ENCODE measurements at regions not wholly inside any gene's neighbourhood (a gene's known extent, or its start where the extent isn't known, plus 50 kb on each side); places are given as distances from the start of the nearest gene placed in this dataset.

DNA sequence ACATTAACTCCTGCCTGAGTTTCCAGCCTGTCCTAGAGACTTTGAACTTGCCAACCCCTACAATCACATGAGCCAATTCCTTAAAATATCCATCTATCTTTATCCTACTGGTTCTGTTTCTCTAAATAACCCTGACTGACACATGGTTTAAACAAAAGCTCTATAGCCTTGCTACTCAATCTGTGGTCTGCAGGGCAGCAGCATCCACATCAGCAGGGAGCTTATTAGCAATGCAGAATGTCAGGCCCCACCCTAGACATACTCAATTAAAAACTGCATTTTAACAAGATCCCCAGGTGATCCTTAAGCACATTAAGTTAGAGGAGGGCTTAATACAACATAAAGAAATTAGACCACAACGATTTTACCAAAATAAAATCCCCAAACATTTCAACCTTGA lies 108.3 kb upstream of the CPSF6 start:
- Histone ChIP-seq H2BK20ac (ENCODE audit: low read length) (no peak overlapping the region), H2AK5ac (ENCODE audit: low read depth, low read length) (no peak overlapping the region), H4K20me1 (replicated peaks in 1 of 2; ENCODE audit: control insufficient read depth in 1 of 2, insufficient read depth in 2 of 2, low read length in 2 of 2) (no peaks in the 10 kb centered on the region), H2BK120ac (replicated peaks; ENCODE audit: low read depth, low read length) (no peak overlapping the region), H2BK5ac (ENCODE audit: low read depth, low read length) (no peak overlapping the region), H3K18ac (ENCODE audit: extremely low read depth, low read length) (no peak overlapping the region), H3K27ac (ENCODE audit: low read depth, low read length) (no peak overlapping the region), H3K9ac (replicated peaks in 1 of 4; ENCODE audit: extremely low read depth in 1 of 4, low read depth in 3 of 4, low read length in 3 of 4) (no peak overlapping the region), H3K4me3 (ENCODE audit: extremely low read depth in 1 of 4, insufficient read depth in 2 of 4, low read depth in 3 of 4, low read length in 4 of 4) (no peak overlapping the region), H3K56ac (replicated peaks; ENCODE audit: insufficient read length, low read depth, low read length) (no peak overlapping the region), H3K36me3 (ENCODE audit: control insufficient read depth in 2 of 4, insufficient read depth in 4 of 4, low read length in 3 of 4) (no peaks in the 10 kb centered on the region), H3K79me1 (ENCODE audit: low read depth, low read length) (no peaks in the 10 kb centered on the region), H3K27me3 (replicated peaks in 1 of 4; ENCODE audit: control insufficient read depth in 3 of 4, extremely low read depth in 1 of 4, insufficient read depth in 3 of 4, low read length in 3 of 4) (no peaks in the 10 kb centered on the region), H3K23ac (ENCODE audit: insufficient read length) (no peak overlapping the region), H3K4me1 (replicated peaks in 1 of 4; ENCODE audit: control insufficient read depth in 3 of 4, insufficient read depth in 4 of 4, low read length in 3 of 4) (peaks cover 0 to 7% (median 3%) of the 10 kb centered on the region in 4 experiments; a peak in 3 of 7 replicates), H2BK15ac (ENCODE audit: low read length) (no peak overlapping the region), H3K9me3 (ENCODE audit: insufficient read depth in 2 of 2, low read depth in 1 of 2, low read length in 1 of 2) (no peaks in the 10 kb centered on the region), H3K14ac (ENCODE audit: insufficient read length) (no peak overlapping the region), H4K5ac (ENCODE audit: insufficient read length, low read depth, low read length) (no peak overlapping the region), H3K4ac (replicated peaks; ENCODE audit: insufficient read length, low read depth, low read length) (no peak overlapping the region), H3K4me2 (ENCODE audit: insufficient read depth in 1 of 2, low read depth in 2 of 2, low read length in 2 of 2) (no peak overlapping the region), H2AFZ (ENCODE audit: low read length) (no peak overlapping the region), H3K23me2 (ENCODE audit: low read depth, low read length) (no peaks in the 10 kb centered on the region), H4K91ac (replicated peaks; ENCODE audit: insufficient read length, low read length) (no peak overlapping the region), H4K8ac (ENCODE audit: extremely low read depth, insufficient read depth, low read length) (no peak overlapping the region), H2BK12ac (ENCODE audit: low read depth, low read length) (no peak overlapping the region), H3K79me2 (ENCODE audit: control insufficient read depth in 1 of 2, insufficient read depth in 2 of 2, low read length in 2 of 2) (no peaks in the 10 kb centered on the region)
- ChIA-PET CTCF (ENCODE audit: partially characterized antibody) (interaction anchor here (1.0 kb wide), 1 partner anchor 25 kb away, joined by 3 read pairs; no protein-coding TSS in a partner anchor), POLR2A (ENCODE audit: partially characterized antibody) (interaction anchor here (1.6 kb wide), 1 partner anchor 11 kb away, joined by 4 read pairs; no protein-coding TSS in a partner anchor)
- FAIRE-seq: no peak
- no peak for DNase-seq (ENCODE audit: low read depth in 1 of 2, low spot score in 2 of 2)
- 56% methylated on average over 1 of the region's 1 CpG; no CpG with 5 or more reads in 1 of the 2 experiments for WGBS, 2 experiments (ENCODE audit: extremely low coverage in 1 of 2, insufficient coverage in 1 of 2, insufficient read length in 1 of 2, insufficient replicate concordance in 2 of 2, low coverage in 1 of 2, low lambda C conversion rate in 2 of 2, missing lambda C conversion rate in 1 of 2)
- TF ChIP-seq RBBP5 (IDR thresholded peaks at IDR 0.05; ENCODE audit: borderline replicate concordance, low read depth, low read length) (no peak), POLR2AphosphoS5 (IDR thresholded peaks at IDR 0.05; ENCODE audit: low read depth, low read length) (no peak), BRCA1 (IDR thresholded peaks at IDR 0.05; ENCODE audit: low read depth, low read length) (no peak), POU5F1 (IDR thresholded peaks at IDR 0.05; ENCODE audit: low read depth, low read length) (no peak), TBP (IDR thresholded peaks at IDR 0.05; ENCODE audit: low read depth, low read length) (no peak), EP300 (IDR thresholded peaks at IDR 0.05; ENCODE audit: borderline replicate concordance in 1 of 2, low read depth in 2 of 2, low read length in 2 of 2) (no peak), PHF8 (conservative IDR thresholded peaks at IDR 0.05; ENCODE audit: low read depth, low read length) (no peak), HDAC6 (IDR thresholded peaks at IDR 0.05; ENCODE audit: low read depth, low read length) (no peak), RNF2 (IDR thresholded peaks at IDR 0.05; ENCODE audit: borderline replicate concordance, low read depth, low read length, missing control alignments, poor library complexity, severe bottlenecking) (no peak), CBX8 (IDR thresholded peaks at IDR 0.05; ENCODE audit: borderline replicate concordance, low read depth, low read length) (no peak), POLR2A (IDR thresholded peaks at IDR 0.05; ENCODE audit: control extremely low read depth in 1 of 2, low read depth in 2 of 2, low read length in 2 of 2) (no peak)
- TF ChIP-seq, protein P1, sequence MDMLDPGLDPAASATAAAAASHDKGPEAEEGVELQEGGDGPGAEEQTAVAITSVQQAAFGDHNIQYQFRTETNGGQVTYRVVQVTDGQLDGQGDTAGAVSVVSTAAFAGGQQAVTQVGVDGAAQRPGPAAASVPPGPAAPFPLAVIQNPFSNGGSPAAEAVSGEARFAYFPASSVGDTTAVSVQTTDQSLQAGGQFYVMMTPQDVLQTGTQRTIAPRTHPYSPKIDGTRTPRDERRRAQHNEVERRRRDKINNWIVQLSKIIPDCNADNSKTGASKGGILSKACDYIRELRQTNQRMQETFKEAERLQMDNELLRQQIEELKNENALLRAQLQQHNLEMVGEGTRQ (IDR thresholded peaks at IDR 0.05; ENCODE audit: low read length): no peak
- TF ChIP-seq, protein P2, sequence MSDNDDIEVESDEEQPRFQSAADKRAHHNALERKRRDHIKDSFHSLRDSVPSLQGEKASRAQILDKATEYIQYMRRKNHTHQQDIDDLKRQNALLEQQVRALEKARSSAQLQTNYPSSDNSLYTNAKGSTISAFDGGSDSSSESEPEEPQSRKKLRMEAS (IDR thresholded peaks at IDR 0.05): no peak
